HG03457 (cell line): ENCODE measurements at regions not wholly inside any gene's neighbourhood (a gene's known extent, or its start where the extent isn't known, plus 50 kb on each side); places are given as distances from the start of the nearest gene placed in this dataset.
"Not testable (repeated sequence)": the region's sequence is repeated elsewhere in the genome, so short reads cannot be mapped to it uniquely, and the experiment has no call there.

ENCODE experiments used
- ATAC-seq: cut with Tn5 transposase; IDR thresholded peaks from one replicate; pipeline ENCODE4 v1.9.1; 2021; ENCODE audit warnings: moderate number of reproducible peaks; ENCODE audit not compliant: unreplicated experiment

DNA sequence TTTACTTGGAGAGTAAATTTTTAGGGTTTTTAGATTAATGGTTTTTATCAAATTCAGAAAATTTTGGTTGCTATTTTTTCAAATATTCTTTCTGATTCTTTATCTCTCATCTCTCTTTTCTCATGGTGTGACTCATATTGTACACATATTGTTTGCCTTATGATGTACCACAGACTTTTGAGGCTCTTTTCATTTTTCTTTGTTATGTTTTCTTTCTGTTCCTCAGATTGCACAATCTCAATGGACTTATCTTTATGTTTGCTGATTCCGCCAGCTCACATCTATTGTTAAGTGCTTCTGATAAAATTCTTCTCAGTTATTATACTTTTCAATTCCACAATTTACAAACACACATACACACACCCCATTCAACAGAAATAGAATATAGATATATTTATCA lies 168.2 kb upstream of the IGFBP3 start:
- no peak for ATAC-seq

DNA sequence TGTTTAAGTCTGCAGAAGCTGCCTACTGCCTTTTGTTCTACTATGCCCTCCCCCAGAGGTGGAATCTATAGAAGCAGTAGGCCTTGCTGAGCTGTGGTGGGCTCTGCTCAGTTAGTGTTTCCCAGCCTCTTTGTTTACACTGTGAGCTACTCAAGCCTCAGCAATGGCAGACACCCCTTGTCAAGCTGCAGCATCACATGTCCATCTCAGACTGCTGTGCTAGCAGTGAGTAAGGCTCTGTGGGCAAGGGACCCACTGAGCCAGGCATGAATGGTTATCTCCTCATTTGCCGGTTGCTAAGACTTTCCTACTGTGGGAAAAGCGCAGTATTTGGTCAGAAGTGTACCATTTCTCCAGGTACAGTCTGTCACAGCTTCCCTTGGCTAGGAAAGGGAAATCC lies 167.4 kb upstream of the IGFBP3 start:
- ATAC-seq = not testable (repeated sequence)

DNA sequence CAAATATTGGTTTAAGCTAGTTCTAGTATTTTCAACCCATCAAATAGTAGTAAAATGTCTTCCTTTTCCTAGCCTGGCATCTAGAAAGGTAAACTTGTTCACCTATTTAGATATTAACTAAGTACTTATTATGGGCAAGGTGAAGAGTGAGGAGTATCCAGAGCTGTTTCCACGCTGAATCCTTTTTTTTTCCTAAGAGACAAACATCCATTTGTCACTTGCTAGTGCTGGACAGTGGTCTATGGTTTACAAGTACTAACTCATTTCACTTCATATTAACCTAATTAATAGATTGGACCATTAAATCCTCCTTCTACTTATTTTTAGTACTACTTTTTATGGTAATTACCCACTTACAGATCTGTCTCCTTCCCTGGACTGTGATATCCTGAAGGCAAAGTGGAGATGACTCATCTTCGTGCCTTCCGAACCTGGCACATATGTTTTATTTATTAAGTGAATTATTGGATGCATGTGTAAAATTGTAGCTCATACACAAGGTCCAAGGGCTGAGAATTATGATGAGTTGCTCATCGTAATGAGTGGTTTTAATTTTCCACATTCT lies 159.6 kb upstream of the IGFBP3 start:
- no peak for ATAC-seq

DNA sequence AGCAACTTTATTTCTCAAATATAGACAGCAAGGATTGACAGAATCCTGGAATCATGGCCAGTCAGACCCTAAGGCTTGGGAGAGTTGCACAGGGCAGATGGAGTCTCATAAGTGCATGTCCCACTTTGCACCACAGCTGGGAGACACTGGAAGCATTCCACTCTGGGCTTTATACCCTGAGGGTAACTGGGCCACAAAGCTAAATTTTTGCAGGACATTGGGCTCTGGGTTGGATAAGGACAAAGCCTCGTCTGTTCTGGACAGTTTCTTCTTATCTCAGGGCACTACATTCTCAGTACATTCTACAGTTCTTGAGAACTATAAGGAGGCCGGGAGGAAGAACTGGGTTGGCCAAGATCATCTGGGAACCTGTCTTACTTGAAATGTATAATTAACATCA lies 158.3 kb upstream of the IGFBP3 start:
- ATAC-seq = no peak

DNA sequence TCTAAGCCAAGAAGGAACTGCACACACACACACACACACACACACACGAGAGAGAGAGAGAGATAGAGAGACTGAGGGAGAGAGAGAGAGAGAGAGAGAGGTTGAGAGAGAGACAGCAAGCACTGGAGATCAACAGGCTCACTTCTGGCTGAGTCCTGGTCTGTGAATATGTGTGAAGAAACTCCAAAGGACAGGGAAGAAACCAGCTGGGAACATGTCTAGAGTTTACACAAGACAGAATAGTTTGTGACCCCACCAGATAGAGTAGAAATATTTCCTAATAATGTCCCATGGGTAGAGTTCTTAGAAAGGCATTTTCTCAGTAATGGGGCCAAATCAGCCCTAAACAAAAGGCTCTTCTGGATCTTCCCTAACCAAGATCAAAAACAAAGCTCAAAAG lies 155.5 kb upstream of the IGFBP3 start:
- ATAC-seq = no peak

DNA sequence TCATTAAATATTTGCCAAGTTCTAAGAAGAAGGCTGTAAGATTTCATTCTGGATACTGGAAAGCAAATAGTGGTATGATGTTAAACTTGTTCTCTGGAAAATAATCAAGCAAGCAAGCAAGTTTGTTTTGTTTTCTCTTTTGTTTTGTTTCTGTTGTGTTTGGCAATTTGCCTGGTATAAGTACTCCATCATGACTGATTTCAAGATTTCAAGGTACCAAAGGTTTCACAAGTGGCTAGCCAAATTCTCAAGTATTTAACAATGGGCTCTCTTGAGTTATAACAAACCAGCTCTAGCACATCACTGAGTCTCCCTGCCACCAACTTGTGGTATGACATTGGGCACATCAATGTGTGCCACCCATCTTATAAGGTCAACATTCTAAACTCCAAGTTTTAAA lies 151.7 kb upstream of the IGFBP3 start:
- ATAC-seq = no peak

DNA sequence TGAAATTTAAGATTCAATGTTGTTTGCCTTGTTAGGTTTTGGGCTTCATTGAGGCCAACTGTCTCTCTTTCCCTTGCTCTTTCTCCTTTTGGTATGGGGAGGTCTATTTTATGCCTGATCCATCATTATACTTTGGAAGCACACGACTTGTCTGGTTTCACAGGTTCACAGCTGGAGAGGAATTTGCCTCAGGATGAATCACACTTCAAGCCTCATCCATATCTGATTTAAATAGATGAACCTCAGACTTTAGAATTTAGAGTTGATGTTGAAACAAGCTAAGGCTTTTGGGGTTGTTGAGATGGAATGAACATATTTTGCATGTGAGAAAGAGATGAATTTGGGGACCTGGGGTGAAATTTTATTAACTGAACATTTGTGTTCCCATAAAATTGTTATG lies 150.5 kb upstream of the IGFBP3 start:
- no peak for ATAC-seq

DNA sequence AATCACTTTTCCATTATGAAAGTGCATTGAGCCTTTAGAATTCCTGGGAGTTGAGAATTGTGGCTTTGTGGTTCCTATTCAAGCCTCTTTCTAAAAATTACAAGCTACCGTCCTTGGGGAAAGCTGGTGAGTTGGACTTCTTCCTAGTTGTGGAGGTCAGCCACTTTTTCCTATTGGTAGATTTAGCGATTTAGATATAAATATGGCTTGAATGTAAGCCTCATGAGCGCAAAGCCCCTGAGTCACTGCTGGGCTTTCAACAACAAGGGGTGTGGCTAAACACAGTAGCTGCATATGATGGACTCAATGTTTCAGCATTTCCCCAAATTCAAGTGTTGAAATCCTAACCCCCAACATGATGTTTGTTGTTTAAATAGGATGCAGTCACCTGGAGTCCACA lies 150.0 kb upstream of the IGFBP3 start:
- no peak for ATAC-seq

DNA sequence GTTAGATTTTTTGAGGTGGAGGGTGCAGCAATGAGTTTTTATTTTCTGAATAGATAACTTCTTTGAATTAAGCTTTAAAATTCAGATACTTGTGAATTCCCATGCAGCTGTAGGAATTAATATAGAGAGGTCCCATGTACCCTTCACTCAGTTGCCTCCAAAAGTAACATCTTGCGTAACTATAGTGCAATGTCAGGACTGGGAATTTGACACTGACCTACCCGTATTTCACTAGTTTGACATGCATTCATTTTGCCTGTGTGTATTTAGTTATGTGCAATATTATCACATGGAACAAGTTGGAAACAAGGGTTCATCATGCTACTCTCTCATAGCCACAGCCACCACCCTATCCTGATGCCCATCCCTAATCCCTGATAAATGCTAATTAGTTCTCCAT lies 147.1 kb upstream of the IGFBP3 start:
- no peak for ATAC-seq

DNA sequence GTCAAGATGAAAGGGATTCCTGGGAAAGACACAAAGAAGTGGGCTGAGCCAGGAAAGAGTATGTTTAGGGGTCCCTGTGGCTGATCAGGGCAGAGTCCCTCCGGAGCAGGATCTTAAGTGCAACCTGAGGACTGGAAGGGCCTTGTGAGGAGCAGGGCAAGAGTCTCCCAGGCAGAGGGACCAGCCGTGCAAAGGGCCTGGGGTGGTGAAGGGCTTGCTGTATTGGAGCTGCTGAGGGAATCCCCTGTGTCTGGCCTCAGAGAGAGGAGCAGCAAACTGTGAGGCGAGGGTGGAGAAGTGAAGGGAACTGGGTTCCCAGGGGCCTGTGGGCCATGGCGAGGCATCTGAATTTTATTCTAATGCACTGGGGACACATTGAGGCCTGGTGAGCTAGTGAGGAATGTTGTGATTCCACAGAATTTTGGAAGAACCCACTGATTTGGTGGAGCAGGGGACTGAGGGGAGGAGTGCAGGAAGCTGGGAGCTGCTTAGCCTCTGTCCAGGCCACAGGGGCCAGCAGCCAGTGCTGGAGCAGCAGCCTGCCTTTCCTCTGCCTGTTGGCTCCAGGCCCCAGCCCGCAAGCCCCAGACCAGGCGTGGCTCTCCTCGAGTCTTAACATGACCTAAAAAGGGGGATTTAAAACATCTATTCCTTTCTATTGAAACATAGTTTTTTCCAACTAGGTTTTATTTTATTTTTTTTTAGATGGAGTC lies 138.4 kb upstream of the IGFBP3 start:
- ATAC-seq = no peak

DNA sequence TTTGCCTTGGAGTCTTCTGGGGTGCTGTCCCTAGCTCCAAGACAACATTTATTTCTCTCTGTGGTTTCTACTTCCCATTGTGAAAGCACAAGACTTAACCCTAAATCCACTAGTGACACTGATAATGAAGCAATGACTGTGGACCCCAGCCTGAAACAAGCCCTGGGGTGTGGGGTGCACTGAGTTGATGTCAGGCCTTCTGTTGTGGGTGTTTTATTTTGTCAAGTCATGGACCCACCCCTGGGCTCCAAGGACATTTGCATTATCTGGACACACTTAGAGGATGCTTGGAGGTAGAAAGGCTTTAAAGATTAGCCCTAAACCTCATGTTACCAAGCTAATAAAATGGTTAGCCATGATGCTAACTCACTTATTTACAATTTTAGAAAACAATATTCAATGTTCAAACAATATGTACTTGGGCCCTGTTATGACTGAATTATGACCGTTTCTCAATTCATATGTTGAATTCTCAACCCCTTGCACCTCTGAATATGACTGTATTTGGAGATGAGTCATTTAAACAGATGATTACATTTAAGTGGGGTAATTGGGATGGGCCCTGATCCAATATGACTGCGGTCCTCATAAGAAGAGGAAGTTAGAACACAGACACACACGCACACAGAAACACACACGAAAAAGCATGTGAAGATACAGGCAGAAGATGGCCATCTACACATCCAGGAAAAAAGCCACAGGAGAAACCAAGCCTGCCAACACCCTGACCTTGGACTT lies 137.2 kb upstream of the IGFBP3 start:
- no peak for ATAC-seq

DNA sequence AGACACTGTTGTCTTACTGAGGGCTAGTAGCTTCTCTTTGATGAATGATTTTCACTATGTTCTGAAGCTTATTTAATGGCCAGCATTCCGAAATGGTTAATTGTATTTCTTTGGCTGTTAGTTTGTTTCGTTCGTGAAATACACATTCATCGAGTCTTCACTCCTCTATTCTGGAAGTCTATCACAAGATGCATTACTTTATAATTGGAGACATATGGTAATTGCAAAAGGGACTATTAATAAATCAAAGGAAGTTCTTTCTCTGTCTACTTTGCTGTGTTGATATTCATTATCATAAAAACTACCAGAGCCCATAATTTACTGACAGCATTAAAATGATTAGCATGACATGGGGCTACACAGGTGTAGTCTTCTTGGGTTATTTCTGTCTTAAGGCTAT lies 133.8 kb upstream of the IGFBP3 start:
- ATAC-seq = no peak

DNA sequence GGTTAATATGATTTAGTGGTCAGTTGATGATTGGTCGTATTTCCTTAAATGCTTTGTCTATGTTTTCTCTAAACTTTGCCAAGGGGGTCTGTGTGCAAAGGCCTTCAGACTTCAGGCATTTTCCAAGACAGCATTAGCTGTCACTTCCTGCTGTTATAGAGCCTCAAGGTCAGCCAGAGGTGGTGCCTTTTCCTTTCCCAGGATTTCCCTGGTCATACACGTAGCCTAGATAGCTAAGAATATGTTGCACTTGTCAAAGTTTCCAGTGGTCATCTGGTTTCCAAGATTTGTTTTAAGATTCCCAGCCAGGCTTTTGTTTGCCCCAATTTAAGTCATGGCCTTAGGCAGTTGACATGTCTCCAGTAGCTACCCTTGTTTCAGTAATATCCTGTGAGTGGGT lies 133.2 kb upstream of the IGFBP3 start:
- no peak for ATAC-seq

DNA sequence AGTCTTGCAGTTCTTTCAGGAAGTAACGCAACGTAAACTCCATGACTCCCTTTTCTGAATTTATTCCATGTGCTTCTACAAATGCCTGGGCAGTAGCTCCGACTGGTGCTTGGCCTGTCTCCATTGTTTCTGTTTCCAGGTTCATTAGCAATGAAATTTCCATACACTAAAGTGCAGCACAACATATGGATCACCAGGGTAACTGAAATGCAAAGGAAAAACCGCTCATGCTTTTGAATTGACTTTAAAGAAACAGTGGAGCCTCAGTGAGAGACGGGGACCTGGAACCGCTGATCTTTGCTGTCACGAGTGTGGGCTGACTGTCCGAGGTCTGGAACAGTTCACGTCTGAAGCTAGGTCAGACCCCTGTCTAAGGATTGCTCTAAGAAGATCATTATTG lies 126.5 kb upstream of the IGFBP3 start:
- ATAC-seq = no peak

DNA sequence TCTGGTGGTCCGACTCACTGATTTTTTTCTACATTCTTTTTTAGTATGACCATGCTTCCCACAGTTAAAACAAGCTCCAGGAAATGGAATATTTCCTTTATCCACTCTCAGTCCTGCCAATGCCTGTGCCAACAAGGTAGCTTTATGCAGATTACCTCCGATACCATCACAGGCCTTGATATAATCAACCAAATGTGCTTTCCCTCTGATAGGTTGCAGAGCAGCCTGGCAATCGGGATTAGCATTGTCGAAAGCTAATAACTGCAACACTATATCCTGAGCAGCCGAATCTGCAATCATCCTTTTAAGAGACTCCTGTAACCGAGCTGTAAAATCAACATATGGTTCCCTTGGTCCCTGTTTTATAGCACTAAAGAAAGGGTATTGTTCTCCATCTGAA lies 122.3 kb upstream of the IGFBP3 start:
- ATAC-seq = not testable (repeated sequence)

DNA sequence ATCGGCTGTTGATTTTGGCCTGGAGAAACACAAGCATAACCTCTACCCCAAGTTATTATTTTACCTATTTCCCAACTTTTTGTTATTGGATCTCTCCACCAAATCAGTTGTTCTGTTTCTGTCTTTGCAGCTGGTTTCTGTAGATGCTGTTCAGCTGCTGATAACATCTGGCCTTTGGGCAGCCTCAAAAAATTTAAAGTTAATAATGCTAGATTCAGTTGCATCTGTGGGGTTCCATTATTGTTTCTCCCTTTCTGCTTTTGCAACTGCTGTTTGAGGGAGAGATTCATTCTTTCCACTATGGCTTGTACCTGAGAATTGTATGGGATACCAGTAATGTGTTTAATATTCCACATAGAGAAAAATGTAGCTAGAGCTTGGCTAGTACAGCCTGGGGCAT lies 118.7 kb upstream of the IGFBP3 start:
- not testable (repeated sequence) for ATAC-seq

DNA sequence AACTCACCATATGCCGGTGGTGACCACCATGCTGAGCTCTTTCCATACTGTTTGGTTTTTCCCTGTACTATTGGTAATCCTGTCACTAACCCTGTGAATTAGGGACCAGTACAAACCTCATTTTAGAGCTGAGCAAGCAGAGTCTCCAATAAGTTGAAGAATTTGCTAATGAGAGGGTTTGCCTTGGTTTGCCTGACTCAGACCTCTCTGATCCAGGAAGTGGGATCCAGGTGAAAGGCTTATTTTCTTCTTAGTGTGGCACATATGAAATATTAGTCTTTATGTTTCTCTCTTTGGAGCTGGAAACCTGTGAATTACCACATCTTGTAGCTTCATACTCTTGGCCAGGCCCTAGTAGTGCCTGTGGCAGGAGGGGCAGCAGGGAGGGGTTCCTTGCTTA lies 114.1 kb upstream of the IGFBP3 start:
- ATAC-seq = no peak

DNA sequence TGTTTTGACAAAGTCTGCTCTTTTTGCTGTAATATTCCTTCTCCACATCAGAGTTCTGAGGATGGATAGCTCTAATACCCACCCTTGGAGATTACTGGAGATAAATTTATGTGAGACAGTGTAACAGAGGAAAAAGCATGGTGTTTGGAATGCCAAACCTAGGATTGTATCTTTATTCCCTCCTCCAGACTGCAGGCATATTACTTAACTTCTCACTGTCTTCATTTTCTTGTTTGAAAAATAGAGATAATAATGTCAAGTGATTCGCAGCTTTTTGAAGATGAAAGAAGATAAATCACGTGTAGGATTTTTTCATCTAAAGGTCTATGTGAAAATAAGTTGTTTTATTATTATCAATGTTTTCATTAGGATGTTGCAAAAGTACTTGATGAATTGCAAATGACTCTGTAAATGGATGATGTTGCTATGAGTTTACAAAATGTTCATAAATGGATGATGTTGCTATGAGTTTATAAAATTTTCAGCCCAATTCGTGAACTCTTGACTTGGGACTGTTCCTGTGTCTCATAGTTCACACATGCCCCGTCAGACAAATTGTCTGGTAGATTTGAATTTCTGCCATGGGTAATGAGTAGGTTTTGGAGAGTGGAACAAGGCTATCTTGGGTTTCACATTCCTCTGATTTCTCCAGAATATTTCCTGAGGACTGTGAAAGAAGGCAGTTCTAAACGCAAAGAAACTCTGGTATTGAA lies 113.1 kb upstream of the IGFBP3 start:
- ATAC-seq = no peak

DNA sequence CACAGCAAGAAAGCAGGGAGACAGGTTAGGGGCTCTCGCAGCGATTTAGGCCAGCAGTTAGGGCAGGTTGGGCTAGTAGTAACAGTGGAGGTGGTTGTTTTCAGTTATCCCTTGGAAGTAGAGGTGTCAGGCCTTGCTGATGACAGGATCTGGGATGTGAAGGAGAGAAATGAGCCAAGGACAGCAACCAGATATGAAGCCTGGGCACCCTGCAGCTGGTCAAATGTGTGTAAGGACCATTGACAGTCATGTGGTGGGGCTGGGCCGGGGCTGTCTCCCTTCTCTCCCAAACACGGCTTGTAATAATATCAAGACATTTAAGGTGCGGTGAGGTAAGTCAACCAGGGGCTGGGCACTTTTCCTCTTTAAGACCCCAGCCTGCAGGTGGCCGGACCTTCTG lies 112.5 kb upstream of the IGFBP3 start:
- ATAC-seq = no peak

DNA sequence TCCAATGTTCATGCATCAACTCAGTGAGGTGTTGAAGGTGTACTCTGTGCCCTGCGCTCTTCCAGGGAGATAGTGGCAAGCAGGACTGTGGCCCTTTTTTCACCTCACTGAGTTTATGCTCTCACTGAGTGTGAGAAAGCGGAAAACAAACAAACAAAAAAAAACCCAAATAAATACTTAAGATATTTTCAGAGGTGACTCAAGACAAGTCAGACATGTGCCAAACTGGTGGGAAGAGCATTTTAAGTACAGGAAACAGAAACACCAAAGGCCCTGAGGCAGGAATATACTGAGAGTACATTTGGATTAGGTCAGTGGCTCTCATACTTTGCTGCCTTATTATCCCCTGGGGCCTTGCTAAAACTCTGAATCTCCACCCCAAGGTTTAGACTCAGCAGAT lies 111.9 kb upstream of the IGFBP3 start:
- no peak for ATAC-seq

DNA sequence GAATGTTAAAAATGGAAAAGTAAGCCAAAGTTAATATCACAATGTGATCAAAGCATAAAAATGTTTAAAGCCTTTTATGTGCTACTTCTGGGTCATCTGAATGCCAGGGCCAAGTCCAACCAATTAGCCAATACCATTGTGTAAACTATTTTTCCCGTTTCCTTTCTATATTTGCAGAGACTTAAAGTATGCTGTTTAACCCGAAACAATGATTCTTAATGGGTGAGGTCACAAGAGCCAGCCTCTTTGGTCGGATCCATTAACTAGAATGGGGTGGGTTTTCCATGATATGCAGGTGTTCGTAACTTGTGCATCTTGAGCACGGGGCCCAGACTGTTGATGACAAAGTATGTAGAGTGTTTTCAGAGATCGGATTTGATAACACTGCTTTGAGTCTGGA lies 111.3 kb upstream of the IGFBP3 start:
- ATAC-seq = no peak
